HG03064 (cell line): ENCODE measurements at regions not wholly inside any gene's neighbourhood (a gene's known extent, or its start where the extent isn't known, plus 50 kb on each side); places are given as distances from the start of the nearest gene placed in this dataset.
"Not testable (repeated sequence)": the region's sequence is repeated elsewhere in the genome, so short reads cannot be mapped to it uniquely, and the experiment has no call there.

Source experiments
- ATAC-seq: cut with Tn5 transposase; IDR thresholded peaks from one replicate; pipeline ENCODE4 v1.9.1; 2021; ENCODE audit warnings: low read depth; ENCODE audit not compliant: unreplicated experiment

- ATAC-seq = no peak
These were observed 440.6 kb upstream of the DYNLRB2 start for GRCh38 chr16:80100186-80100585.

- ATAC-seq = no peak
These were observed 443.7 kb upstream of the DYNLRB2 start for GRCh38 chr16:80097098-80097497.

GRCh38 chr16:80092681-80093080, 448.1 kb upstream of the DYNLRB2 start:
- no peak for ATAC-seq

GRCh38 chr16:80091453-80091852, 449.3 kb upstream of the DYNLRB2 start:
- not testable (repeated sequence) for ATAC-seq

GRCh38 chr16:80085606-80086005, 455.2 kb upstream of the DYNLRB2 start:
- no peak for ATAC-seq

GRCh38 chr16:80084614-80085013, 456.2 kb upstream of the DYNLRB2 start:
- no peak for ATAC-seq

GRCh38 chr16:80084163-80084562, 456.6 kb upstream of the DYNLRB2 start:
- no peak for ATAC-seq

- no peak for ATAC-seq
These were observed 457.9 kb upstream of the DYNLRB2 start for GRCh38 chr16:80082906-80083305.

- ATAC-seq = no peak
These were observed 458.9 kb upstream of the DYNLRB2 start for GRCh38 chr16:80081846-80082245.

- ATAC-seq = no peak
These were observed 460.4 kb upstream of the DYNLRB2 start for GRCh38 chr16:80080287-80080851.

GRCh38 chr16:80079072-80079471, 461.7 kb upstream of the DYNLRB2 start:
- no peak for ATAC-seq

GRCh38 chr16:80077696-80078095, 463.1 kb upstream of the DYNLRB2 start:
- no peak for ATAC-seq

GRCh38 chr16:80074329-80074728, 466.5 kb upstream of the DYNLRB2 start:
- no peak for ATAC-seq

- ATAC-seq = no peak
These were observed 468.8 kb upstream of the DYNLRB2 start for GRCh38 chr16:80071964-80072456.

GRCh38 chr16:80066805-80067580, 466.5 kb upstream of the MAF start:
- ATAC-seq = no peak

- no peak for ATAC-seq
These were observed 465.0 kb upstream of the MAF start for GRCh38 chr16:80065541-80065940.

GRCh38 chr16:80063713-80064069, 463.2 kb upstream of the MAF start:
- ATAC-seq = no peak

GRCh38 chr16:80063031-80063712, 462.6 kb upstream of the MAF start:
- no peak for ATAC-seq

- no peak for ATAC-seq
These were observed 462.0 kb upstream of the MAF start for GRCh38 chr16:80062361-80063030.

GRCh38 chr16:80060470-80060869, 459.9 kb upstream of the MAF start:
- no peak for ATAC-seq

- ATAC-seq = no peak
These were observed 459.3 kb upstream of the MAF start for GRCh38 chr16:80059836-80060235.
